ENCODE measurements at regions not wholly inside any gene's neighbourhood (a gene's known extent, or its start where the extent isn't known, plus 50 kb on each side); places are given as distances from the start of the nearest gene placed in this dataset.

- Histone ChIP-seq H3K4me1 (no peaks in the 10 kb centered on the region), H3K9ac (no peak overlapping the region), H3K27ac (no peak overlapping the region), H4K20me1 (no peaks in the 10 kb centered on the region), H3K27me3 (no peaks in the 10 kb centered on the region), H3K9me3 (peaks cover 7% of the 10 kb centered on the region; the same call in 1 of the 2 replicates), H3K4me2 (no peak overlapping the region), H3K4me3 (no peak overlapping the region), H3K36me3 (no peaks in the 10 kb centered on the region)
- TF ChIP-seq Cebpa-rat (IDR thresholded peaks at IDR 0.05) = no peak
These were observed 123.1 kb upstream of the HTR2A start for GRCh38 chr13:47019977-47020376.

DNA sequence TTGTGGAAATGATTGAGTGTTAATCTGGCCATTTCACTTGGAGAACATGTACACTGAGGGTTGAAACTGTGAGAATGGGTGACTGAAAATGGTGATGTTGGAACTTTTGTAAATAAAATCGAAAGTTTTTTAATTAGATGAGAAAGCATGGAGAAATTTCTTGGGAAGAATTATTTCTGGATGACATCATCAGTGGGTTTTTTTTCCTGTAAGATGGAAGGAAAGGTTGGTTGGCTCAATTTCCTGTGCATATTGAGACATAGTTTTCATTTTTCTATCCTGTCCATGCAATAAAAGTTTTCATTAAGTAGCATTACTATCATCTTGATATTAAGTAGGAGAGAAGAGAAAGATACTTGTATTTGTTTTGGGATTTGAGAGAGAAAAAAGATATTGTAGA lies 120.6 kb upstream of the HTR2A start:
- Histone ChIP-seq H3K4me1 (no peaks in the 10 kb centered on the region), H3K27me3 (no peaks in the 10 kb centered on the region), H3K4me2 (no peak overlapping the region), H3K4me3 (no peak overlapping the region), H3K9ac (no peak overlapping the region), H4K20me1 (no peaks in the 10 kb centered on the region), H3K9me3 (peaks cover 7% of the 10 kb centered on the region; the same call in 1 of the 2 replicates), H3K36me3 (no peaks in the 10 kb centered on the region), H3K27ac (no peak overlapping the region)
- TF ChIP-seq Cebpa-rat (IDR thresholded peaks at IDR 0.05) = no peak

- H3K36me3 ChIP-seq = no peaks in the 10 kb centered on the region
- TF ChIP-seq Cebpa-rat (IDR thresholded peaks at IDR 0.05) = no peak
- H3K4me1 ChIP-seq = no peaks in the 10 kb centered on the region
- no peaks in the 10 kb centered on the region for H3K27me3 ChIP-seq
- H3K9me3 ChIP-seq = no peaks in the 10 kb centered on the region
- no peak overlapping the region for H3K27ac ChIP-seq
- H3K4me3 ChIP-seq = no peak overlapping the region
- no peaks in the 10 kb centered on the region for H4K20me1 ChIP-seq
- no peak overlapping the region for H3K4me2 ChIP-seq
- no peak overlapping the region for H3K9ac ChIP-seq
These were observed 111.5 kb upstream of the HTR2A start for GRCh38 chr13:47008318-47008717.

DNA sequence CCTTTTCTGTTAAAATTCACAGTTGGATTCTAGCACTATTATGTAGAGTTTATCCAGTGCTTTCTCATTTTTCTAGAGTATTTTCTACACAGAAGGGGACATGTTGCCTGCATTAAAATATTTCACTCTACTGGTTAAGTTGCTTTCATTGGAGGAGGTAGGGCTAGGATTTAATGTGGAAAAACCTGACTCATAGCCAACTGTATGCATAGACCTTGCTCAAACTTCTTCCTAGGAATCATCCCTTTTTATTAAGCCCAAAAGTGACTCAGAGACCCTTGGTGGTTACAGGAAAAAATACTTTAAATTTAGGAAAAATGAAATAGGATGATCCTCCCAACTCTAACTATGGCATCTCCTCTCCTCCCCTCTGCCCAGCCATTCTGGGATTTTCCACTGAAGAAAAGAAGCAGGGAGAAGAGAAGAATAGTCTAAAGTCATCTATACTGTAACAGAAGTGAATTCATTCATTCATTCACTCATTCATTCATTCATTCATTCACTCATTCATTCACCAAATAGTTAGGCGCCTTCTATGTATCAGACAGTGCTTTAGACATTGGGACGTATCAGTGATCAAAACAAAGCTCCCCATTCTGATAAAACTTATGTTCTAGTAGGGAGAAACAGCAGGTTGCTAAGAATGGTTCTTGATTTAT lies 109.0 kb upstream of the HTR2A start:
- H3K36me3 ChIP-seq = no peaks in the 10 kb centered on the region
- H3K4me3 ChIP-seq = no peak overlapping the region
- no peaks in the 10 kb centered on the region for H4K20me1 ChIP-seq
- no peak overlapping the region for H3K27ac ChIP-seq
- H3K9me3 ChIP-seq = no peaks in the 10 kb centered on the region
- no peak for TF ChIP-seq Cebpa-rat (IDR thresholded peaks at IDR 0.05)
- no peaks in the 10 kb centered on the region for H3K27me3 ChIP-seq
- H3K4me2 ChIP-seq = no peak overlapping the region
- H3K4me1 ChIP-seq = no peaks in the 10 kb centered on the region
- H3K9ac ChIP-seq = no peak overlapping the region

DNA sequence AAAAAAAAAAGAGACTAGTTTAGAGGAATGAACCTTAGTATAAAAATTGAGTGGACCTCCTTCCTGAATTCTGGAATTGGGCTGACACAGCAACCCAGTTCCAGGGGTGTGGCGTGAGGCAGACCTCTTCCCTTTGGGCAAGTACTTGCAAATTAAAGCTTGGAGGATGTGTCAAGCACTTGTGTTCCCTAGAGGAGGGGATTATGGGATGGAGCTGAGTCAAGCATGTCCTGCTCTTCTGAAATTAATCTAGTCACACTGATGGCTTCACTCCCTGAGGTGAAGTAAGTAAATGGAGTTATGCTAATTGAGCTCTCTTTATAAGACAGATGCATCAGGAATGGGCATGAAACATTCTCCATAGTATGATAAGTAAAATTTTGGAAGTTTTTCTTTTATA lies 107.7 kb upstream of the HTR2A start:
- Histone ChIP-seq H3K4me1 (no peaks in the 10 kb centered on the region), H4K20me1 (no peaks in the 10 kb centered on the region), H3K27me3 (no peaks in the 10 kb centered on the region), H3K36me3 (no peaks in the 10 kb centered on the region), H3K9ac (no peak overlapping the region), H3K4me3 (no peak overlapping the region), H3K9me3 (no peaks in the 10 kb centered on the region), H3K4me2 (no peak overlapping the region), H3K27ac (no peak overlapping the region)
- no peak for TF ChIP-seq Cebpa-rat (IDR thresholded peaks at IDR 0.05)

DNA sequence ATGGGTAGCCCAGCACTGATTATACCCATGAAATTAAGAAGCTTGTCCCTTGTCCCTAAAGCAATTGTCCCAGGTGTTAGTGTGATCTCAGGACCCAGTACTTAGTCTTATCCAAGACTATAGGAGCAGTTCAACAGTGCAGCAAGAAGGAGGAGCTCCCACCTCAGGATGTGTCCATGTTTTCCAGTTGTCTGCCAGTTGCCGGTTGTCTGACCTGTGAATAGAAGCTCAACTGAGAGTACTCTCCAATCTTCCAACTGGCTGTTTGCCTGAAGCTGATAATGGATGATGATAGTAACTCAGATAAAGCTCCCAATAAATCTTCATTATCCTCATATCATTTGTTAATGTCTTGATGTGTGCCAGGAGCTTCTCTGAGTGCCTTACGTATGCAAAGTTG lies 107.2 kb upstream of the HTR2A start:
- no peaks in the 10 kb centered on the region for H3K36me3 ChIP-seq
- H3K27me3 ChIP-seq = no peaks in the 10 kb centered on the region
- no peaks in the 10 kb centered on the region for H3K9me3 ChIP-seq
- TF ChIP-seq Cebpa-rat (IDR thresholded peaks at IDR 0.05) = no peak
- H3K4me1 ChIP-seq = no peaks in the 10 kb centered on the region
- no peak overlapping the region for H3K4me3 ChIP-seq
- no peak overlapping the region for H3K4me2 ChIP-seq
- H4K20me1 ChIP-seq = no peaks in the 10 kb centered on the region
- no peak overlapping the region for H3K27ac ChIP-seq
- no peak overlapping the region for H3K9ac ChIP-seq

- no peaks in the 10 kb centered on the region for H3K27me3 ChIP-seq
- H3K27ac ChIP-seq = no peak overlapping the region
- H3K4me1 ChIP-seq = peaks cover 12% of the 10 kb centered on the region
- no peak overlapping the region for H3K9ac ChIP-seq
- H3K9me3 ChIP-seq = no peaks in the 10 kb centered on the region
- no peak for TF ChIP-seq Cebpa-rat (IDR thresholded peaks at IDR 0.05)
- no peaks in the 10 kb centered on the region for H3K36me3 ChIP-seq
- H3K4me2 ChIP-seq = no peak overlapping the region
- H3K4me3 ChIP-seq = no peak overlapping the region
- no peaks in the 10 kb centered on the region for H4K20me1 ChIP-seq
These were observed 103.3 kb upstream of the HTR2A start for GRCh38 chr13:47000165-47000564.

DNA sequence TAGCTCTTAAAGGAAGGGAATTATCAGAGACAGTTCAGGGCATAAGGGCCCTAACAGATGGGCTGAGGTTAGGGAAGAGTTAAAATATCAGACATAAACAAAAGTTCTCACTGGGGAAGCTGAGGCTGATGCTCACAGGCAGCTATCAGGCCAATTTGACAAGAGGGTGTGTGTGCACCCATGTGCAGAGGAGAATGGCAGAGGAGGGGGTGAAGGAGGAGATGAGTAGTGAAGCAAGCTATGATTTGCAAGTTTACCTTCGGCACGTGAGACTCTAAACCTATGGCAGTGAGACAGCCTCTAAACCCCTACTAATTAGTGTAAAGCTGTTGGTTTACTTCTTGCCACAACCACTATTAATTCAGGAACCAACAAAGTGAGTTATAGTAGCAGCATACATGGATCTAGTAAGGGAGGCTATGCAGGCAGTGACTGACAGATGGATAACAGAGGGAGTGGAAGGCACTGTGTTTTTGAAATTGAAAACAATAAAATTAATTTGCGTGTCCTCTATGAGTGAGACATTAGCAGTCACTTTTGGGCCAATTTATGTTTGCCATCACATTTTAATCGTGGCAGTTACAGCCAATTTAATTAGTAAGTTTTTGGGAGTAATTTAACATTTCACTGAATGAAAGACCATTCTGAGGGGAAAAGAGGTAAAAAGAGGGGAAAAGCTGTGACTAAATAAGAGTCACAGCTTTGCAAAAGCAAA lies 99.6 kb upstream of the HTR2A start:
- H3K27me3 ChIP-seq = no peaks in the 10 kb centered on the region
- H3K4me1 ChIP-seq = peaks cover 12% of the 10 kb centered on the region
- no peak overlapping the region for H3K4me3 ChIP-seq
- no peaks in the 10 kb centered on the region for H3K9me3 ChIP-seq
- no peak overlapping the region for H3K9ac ChIP-seq
- 0 out of 2 replicates have a peak overlapping the region, but pooled peaks have one; percentile 12 for H3K27ac ChIP-seq
- no peak for TF ChIP-seq Cebpa-rat (IDR thresholded peaks at IDR 0.05)
- H3K4me2 ChIP-seq = peak overlapping the region; percentile 39
- H3K36me3 ChIP-seq = no peaks in the 10 kb centered on the region
- H4K20me1 ChIP-seq = no peaks in the 10 kb centered on the region

DNA sequence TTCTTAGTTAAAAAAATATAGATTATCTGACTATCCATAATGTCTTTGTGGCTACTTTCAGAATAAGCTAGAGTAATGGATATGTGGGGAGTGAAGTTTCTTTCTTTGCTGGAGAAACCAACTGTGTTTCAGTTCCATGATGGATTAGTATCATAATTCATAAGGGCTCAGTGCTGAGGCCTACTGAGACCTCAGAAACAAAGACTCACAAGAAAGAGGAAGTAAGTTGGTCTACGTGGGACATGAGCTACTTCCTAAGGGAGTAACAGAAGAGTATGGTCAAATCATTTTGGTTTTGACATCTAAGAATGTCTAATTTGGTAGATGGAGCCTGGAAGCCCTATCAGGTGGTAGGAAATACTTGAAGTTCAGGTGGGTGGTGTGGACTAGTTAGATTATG lies 99.0 kb upstream of the HTR2A start:
- no peak overlapping the region for H3K27ac ChIP-seq
- H4K20me1 ChIP-seq = no peaks in the 10 kb centered on the region
- H3K4me2 ChIP-seq = peak overlapping the region; percentile 39

DNA sequence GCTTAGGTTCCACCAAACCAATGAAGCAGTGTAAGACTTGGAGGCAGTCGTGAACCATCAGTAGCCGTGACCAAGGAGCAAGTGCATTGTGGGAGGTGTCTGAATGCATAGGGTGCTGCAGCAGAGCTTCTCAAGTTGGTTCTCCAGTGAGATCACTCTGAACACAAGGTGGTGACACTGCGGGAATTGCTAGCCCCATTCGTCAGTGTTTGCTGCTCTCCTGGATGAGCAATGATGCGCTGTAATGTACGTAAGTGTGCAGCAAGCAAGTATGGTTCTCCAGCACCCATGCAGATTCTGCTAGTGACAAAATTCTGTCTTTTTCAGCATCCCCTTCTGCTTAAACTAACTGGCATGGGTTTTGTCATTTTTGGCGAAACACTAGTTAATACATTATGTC lies 97.6 kb upstream of the HTR2A start:
- TF ChIP-seq Cebpa-rat (IDR thresholded peaks at IDR 0.05) = no peak
- Histone ChIP-seq H3K9ac (no peak overlapping the region), H3K9me3 (no peaks in the 10 kb centered on the region), H3K4me1 (peaks cover 12% of the 10 kb centered on the region), H4K20me1 (no peaks in the 10 kb centered on the region), H3K27ac (no peak overlapping the region), H3K27me3 (no peaks in the 10 kb centered on the region), H3K4me2 (no peak overlapping the region), H3K4me3 (no peak overlapping the region), H3K36me3 (no peaks in the 10 kb centered on the region)

More for the DNA sequence above, 99.0 kb upstream of the HTR2A start:
- Histone ChIP-seq H3K27me3 (no peaks in the 10 kb centered on the region), H3K9ac (no peak overlapping the region), H3K4me1 (peaks cover 12% of the 10 kb centered on the region), H3K9me3 (no peaks in the 10 kb centered on the region), H3K4me3 (no peak overlapping the region), H3K36me3 (no peaks in the 10 kb centered on the region)
- TF ChIP-seq Cebpa-rat (IDR thresholded peaks at IDR 0.05) = no peak
